ENCODE measurements at regions not wholly inside any gene's neighbourhood (a gene's known extent, or its start where the extent isn't known, plus 50 kb on each side); places are given as distances from the start of the nearest gene placed in this dataset.

DNA sequence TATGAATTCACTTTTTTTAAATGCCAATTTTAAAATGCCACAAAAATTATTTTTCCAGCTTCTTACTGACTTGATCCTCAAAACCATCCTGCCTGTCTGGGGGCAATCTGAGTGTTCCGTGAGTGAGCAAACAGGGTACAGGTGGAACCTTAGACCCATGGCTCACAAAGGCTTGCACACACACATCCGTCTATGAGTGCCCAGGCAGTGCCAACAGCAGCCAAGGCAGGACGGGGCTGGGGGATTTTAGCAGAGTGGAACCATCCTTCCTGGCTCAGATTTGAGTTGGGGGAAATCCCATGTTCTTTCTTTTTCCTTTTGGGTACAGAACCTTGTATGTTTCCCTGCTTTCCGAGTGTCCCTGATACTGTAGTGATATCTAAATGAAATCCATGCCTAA is 377.7 kb upstream of the MGMT start:
- TF ChIP-seq, protein P1, sequence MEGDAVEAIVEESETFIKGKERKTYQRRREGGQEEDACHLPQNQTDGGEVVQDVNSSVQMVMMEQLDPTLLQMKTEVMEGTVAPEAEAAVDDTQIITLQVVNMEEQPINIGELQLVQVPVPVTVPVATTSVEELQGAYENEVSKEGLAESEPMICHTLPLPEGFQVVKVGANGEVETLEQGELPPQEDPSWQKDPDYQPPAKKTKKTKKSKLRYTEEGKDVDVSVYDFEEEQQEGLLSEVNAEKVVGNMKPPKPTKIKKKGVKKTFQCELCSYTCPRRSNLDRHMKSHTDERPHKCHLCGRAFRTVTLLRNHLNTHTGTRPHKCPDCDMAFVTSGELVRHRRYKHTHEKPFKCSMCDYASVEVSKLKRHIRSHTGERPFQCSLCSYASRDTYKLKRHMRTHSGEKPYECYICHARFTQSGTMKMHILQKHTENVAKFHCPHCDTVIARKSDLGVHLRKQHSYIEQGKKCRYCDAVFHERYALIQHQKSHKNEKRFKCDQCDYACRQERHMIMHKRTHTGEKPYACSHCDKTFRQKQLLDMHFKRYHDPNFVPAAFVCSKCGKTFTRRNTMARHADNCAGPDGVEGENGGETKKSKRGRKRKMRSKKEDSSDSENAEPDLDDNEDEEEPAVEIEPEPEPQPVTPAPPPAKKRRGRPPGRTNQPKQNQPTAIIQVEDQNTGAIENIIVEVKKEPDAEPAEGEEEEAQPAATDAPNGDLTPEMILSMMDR (IDR thresholded peaks at IDR 0.05; ENCODE audit: insufficient read depth, low read depth, low read length, missing control alignments) = no peak
- H3K4me3 ChIP-seq (ENCODE audit: low read depth, low read length) = no peak overlapping the region
- DNase-seq (ENCODE audit: low read depth) = no peak

- H3K4me3 ChIP-seq (ENCODE audit: low read depth, low read length) = no peak overlapping the region
- no peak for DNase-seq (ENCODE audit: low read depth)
- TF ChIP-seq, protein P1 (IDR thresholded peaks at IDR 0.05; ENCODE audit: insufficient read depth, low read depth, low read length, missing control alignments) = no peak
Observed at GRCh38 chr10:129090165-129090564, 376.9 kb upstream of the MGMT start.

DNA sequence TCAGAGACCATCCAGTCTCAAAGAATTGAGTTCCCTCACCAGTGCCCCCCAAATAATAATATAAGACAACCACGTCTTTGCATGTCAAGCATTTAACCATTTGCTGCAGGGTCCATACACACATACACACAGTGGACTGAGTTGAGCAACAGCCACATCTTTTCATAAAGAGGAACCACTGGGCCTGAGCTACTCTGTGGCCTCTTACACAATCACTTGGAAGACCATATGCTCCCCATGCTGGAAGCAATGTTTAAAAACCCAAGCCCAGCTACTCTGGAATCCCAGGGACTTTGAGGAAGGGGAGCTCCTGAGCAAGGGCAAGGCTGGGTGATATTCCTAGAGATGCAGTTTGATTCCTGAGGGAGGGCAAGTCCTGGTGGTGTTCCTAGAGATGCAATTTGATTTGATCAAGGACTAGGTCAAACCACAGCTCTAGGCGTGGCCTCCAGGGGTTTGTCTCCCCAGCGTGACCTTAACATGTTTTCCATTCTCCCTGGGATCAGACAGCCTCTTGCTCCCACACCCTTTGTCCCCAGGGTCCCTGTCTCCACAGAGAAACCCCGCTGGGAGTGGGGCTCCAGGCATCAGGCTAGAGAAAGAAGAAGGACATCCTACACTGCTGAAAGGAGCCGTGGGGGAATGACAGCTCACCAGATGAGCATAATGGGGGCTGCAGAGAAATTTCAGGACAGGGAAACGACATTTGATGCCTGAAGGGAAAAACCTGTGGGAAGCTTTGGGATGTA is 376.2 kb upstream of the MGMT start:
- DNase-seq (ENCODE audit: low read depth) = no peak
- TF ChIP-seq, protein P1 (IDR thresholded peaks at IDR 0.05; ENCODE audit: insufficient read depth, low read depth, low read length, missing control alignments) = no peak
- no peak overlapping the region for H3K4me3 ChIP-seq (ENCODE audit: low read depth, low read length)

GRCh38 chr10:129093641-129094040 is 373.4 kb upstream of the MGMT start:
- TF ChIP-seq, protein P1 (IDR thresholded peaks at IDR 0.05; ENCODE audit: insufficient read depth, low read depth, low read length, missing control alignments) = no peak
- no peak overlapping the region for H3K4me3 ChIP-seq (ENCODE audit: low read depth, low read length)
- DNase-seq (ENCODE audit: low read depth) = no peak

GRCh38 chr10:129094233-129094632 is 372.8 kb upstream of the MGMT start:
- DNase-seq (ENCODE audit: low read depth) = no peak
- TF ChIP-seq, protein P1 (IDR thresholded peaks at IDR 0.05; ENCODE audit: insufficient read depth, low read depth, low read length, missing control alignments) = no peak
- H3K4me3 ChIP-seq (ENCODE audit: low read depth, low read length) = no peak overlapping the region

GRCh38 chr10:129094861-129095260 is 372.2 kb upstream of the MGMT start:
- no peak for DNase-seq (ENCODE audit: low read depth)
- no peak overlapping the region for H3K4me3 ChIP-seq (ENCODE audit: low read depth, low read length)
- TF ChIP-seq, protein P1 (IDR thresholded peaks at IDR 0.05; ENCODE audit: insufficient read depth, low read depth, low read length, missing control alignments) = no peak

DNA sequence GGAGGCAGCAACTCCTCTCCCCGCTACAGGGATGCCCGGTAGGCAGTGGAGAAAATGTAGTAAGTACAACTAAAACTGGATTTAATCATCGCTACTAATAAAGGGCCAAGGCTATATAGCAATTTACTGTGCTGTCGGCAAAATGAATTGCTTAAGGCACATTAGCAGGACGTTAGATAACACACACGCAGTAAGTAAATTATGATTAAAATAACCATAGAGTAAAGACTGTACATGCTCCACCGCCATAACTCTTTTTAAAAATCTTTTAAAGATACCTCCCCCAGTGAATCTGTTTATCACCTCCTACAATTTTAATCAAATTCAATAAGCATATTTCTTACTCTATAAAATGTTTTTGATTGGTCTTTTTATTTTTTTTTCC is 371.4 kb upstream of the MGMT start:
- H3K4me3 ChIP-seq (ENCODE audit: low read depth, low read length) = no peak overlapping the region
- no peak for DNase-seq (ENCODE audit: low read depth)
- TF ChIP-seq, protein P1 (IDR thresholded peaks at IDR 0.05; ENCODE audit: insufficient read depth, low read depth, low read length, missing control alignments) = no peak

Measured in GM12865 (cell line).